ENCODE measurements at regions not wholly inside any gene's neighbourhood (a gene's known extent, or its start where the extent isn't known, plus 50 kb on each side); places are given as distances from the start of the nearest gene placed in this dataset.

GRCh38 chr7:156167417-156167807 lies 355.1 kb upstream of the SHH start:
- no peaks in the 10 kb centered on the region for H3K4me1 ChIP-seq
- no peaks in the 10 kb centered on the region for H3K9me3 ChIP-seq
- H3K4me3 ChIP-seq, result no peak overlapping the region
- intact Hi-C loops (cut with DNase I), result no loop called here
- no peak for DNase-seq
- H3K36me3 ChIP-seq, result no peaks in the 10 kb centered on the region
- TF ChIP-seq CTCF (IDR thresholded peaks at IDR 0.05), result no peak
- ATAC-seq, result no peak
- no peaks in the 10 kb centered on the region for H3K27me3 ChIP-seq (ENCODE audit: low read depth)
- H3K27ac ChIP-seq, result no peak overlapping the region

DNA sequence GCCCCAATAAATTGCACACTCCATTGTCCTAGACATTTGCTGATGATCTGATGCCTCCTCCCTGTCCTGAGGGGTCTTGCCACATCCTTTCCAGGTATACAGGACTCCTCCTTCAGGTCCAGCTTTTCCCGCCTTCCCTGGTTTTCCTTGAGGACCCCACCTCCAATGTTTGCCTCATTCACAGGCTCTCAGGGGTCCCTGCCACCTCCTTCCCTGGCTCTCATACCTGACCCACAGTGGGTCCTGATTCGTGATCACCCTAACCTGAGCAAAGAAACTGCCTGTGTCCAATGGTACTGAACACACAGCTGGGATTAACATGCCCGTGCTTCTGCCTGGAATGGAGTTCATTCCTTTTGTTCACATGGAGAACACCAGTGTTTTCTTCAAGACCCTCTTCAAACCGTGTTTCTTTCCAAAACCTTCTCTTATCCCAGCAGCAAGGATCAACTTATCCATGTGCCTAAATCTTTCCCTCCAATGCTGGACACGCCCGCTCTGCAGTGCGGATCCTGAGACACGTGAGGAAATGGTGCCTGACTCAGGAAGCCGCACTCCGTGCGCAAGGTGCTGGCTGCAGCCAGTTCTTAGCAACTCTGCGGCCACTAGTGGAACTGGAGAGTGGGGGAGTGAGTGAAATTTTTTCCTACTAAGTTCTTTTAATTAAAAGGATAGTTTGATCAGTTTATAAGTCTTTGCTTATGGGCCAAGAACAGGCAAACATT lies 354.6 kb upstream of the SHH start:
- no peak for DNase-seq

DNA sequence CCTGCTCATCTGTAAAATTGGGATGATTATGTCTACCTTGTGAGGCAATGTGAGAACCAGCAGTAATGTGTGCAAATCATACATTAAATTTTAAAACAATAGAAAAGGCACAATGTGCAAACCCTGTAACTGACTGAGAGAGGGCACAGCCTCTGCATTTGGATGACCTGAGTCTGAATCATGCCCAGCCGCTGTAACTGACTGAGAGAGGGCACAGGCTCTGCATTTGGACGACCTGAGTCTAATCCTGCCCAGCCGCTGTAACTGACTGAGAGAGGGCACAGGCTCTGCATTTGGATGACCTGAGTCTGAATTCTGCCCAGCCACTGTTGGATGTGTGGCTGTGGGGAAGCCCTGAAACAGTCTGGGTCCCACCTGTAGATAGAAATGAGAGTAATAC lies 351.5 kb upstream of the SHH start:
- no peak overlapping the region for H3K27ac ChIP-seq
- no peak overlapping the region for H3K4me3 ChIP-seq
- H3K4me1 ChIP-seq, result no peaks in the 10 kb centered on the region
- no peak for TF ChIP-seq CTCF (IDR thresholded peaks at IDR 0.05)
- no peaks in the 10 kb centered on the region for H3K27me3 ChIP-seq (ENCODE audit: low read depth)
- no peak for DNase-seq
- no peak for ATAC-seq
- no peaks in the 10 kb centered on the region for H3K9me3 ChIP-seq
- no peaks in the 10 kb centered on the region for H3K36me3 ChIP-seq
- intact Hi-C loops (cut with DNase I), result no loop called here

More for the DNA sequence above, 354.6 kb upstream of the SHH start:
- H3K36me3 ChIP-seq, result no peaks in the 10 kb centered on the region
- no peak for ATAC-seq
- H3K4me3 ChIP-seq, result no peak overlapping the region
- no peak overlapping the region for H3K27ac ChIP-seq
- no peaks in the 10 kb centered on the region for H3K4me1 ChIP-seq
- no peaks in the 10 kb centered on the region for H3K27me3 ChIP-seq (ENCODE audit: low read depth)
- TF ChIP-seq CTCF (IDR thresholded peaks at IDR 0.05), result no peak
- intact Hi-C loops (cut with DNase I), result no loop called here
- H3K9me3 ChIP-seq, result no peaks in the 10 kb centered on the region

GRCh38 chr7:156162451-156162850 lies 350.2 kb upstream of the SHH start:
- ATAC-seq (no peak), DNase-seq (no peak)
- no peak overlapping the region for H3K27ac ChIP-seq
- TF ChIP-seq CTCF (IDR thresholded peaks at IDR 0.05), result no peak
- no peak overlapping the region for H3K4me3 ChIP-seq
- intact Hi-C loops (cut with DNase I), result no loop called here
- no peaks in the 10 kb centered on the region for H3K9me3 ChIP-seq
- no peaks in the 10 kb centered on the region for H3K36me3 ChIP-seq
- no peaks in the 10 kb centered on the region for H3K27me3 ChIP-seq (ENCODE audit: low read depth)
- H3K4me1 ChIP-seq, result no peaks in the 10 kb centered on the region

GRCh38 chr7:156160811-156161210 lies 348.5 kb upstream of the SHH start:
- no peak overlapping the region for H3K4me3 ChIP-seq
- no peak overlapping the region for H3K27ac ChIP-seq
- TF ChIP-seq CTCF (IDR thresholded peaks at IDR 0.05), result no peak
- intact Hi-C loops (cut with DNase I), result no loop called here
- H3K9me3 ChIP-seq, result no peaks in the 10 kb centered on the region
- H3K36me3 ChIP-seq, result no peaks in the 10 kb centered on the region
- H3K27me3 ChIP-seq (ENCODE audit: low read depth), result no peaks in the 10 kb centered on the region
- no peaks in the 10 kb centered on the region for H3K4me1 ChIP-seq
- ATAC-seq (peak; percentile 64), DNase-seq (no peak)

Measured in lower lobe of right lung (tissue), 2 donors.